ENCODE measurements at regions not wholly inside any gene's neighbourhood (a gene's known extent, or its start where the extent isn't known, plus 50 kb on each side); places are given as distances from the start of the nearest gene placed in this dataset.

- Histone ChIP-seq H3K27ac (no peak overlapping the region), H3K9me3 (no peaks in the 10 kb centered on the region), H3K4me1 (no peaks in the 10 kb centered on the region), H3K4me3 (no peak overlapping the region), H3K36me3 (no peaks in the 10 kb centered on the region), H3K27me3 (no peaks in the 10 kb centered on the region)
- no peak for DNase-seq
- no peak for ATAC-seq
- intact Hi-C loops (cut with DNase I; ENCODE audit: low total_unique reads) (no loop called here), in situ Hi-C loops (cut with MboI; ENCODE audit: low sequenced_read_pairs in 4 of 4) (no loop called here)
- no peak for TF ChIP-seq CTCF (IDR thresholded peaks at IDR 0.05 in 4 of 5, conservative IDR thresholded peaks at IDR 0.05 in 1 of 5)
- TF ChIP-seq POLR2A (IDR thresholded peaks at IDR 0.05), result no peak
Observed at GRCh38 chr1:104726917-104727316, 977.2 kb downstream of the AMY1C start.

GRCh38 chr1:104733866-104734265 lies 984.2 kb downstream of the AMY1C start:
- no peak for ATAC-seq
- no peak for TF ChIP-seq POLR2A (IDR thresholded peaks at IDR 0.05)
- TF ChIP-seq CTCF (IDR thresholded peaks at IDR 0.05 in 4 of 5, conservative IDR thresholded peaks at IDR 0.05 in 1 of 5), result no peak
- H3K36me3 ChIP-seq, result no peaks in the 10 kb centered on the region
- H3K27me3 ChIP-seq, result no peaks in the 10 kb centered on the region
- H3K27ac ChIP-seq, result no peak overlapping the region
- in situ Hi-C loops (cut with MboI; ENCODE audit: low sequenced_read_pairs in 4 of 4) (no loop called here), intact Hi-C loops (cut with DNase I; ENCODE audit: low total_unique reads) (no loop called here)
- H3K4me3 ChIP-seq, result no peak overlapping the region
- no peaks in the 10 kb centered on the region for H3K4me1 ChIP-seq
- DNase-seq, result no peak
- no peaks in the 10 kb centered on the region for H3K9me3 ChIP-seq

- Histone ChIP-seq H3K36me3 (no peaks in the 10 kb centered on the region), H3K4me1 (no peaks in the 10 kb centered on the region), H3K27ac (no peak overlapping the region), H3K27me3 (no peaks in the 10 kb centered on the region), H3K4me3 (no peak overlapping the region), H3K9me3 (no peaks in the 10 kb centered on the region)
- TF ChIP-seq CTCF (IDR thresholded peaks at IDR 0.05 in 4 of 5, conservative IDR thresholded peaks at IDR 0.05 in 1 of 5) (no peak), POLR2A (IDR thresholded peaks at IDR 0.05) (no peak)
- no peak for ATAC-seq
- intact Hi-C loops (cut with DNase I; ENCODE audit: low total_unique reads), result no loop called here
- DNase-seq, result no peak
- in situ Hi-C loops (cut with MboI; ENCODE audit: low sequenced_read_pairs in 4 of 4), result no loop called here
Observed at GRCh38 chr1:104745875-104746274, 996.2 kb downstream of the AMY1C start.

- DNase-seq (no peak), ATAC-seq (no peak)
- in situ Hi-C loops (cut with MboI; ENCODE audit: low sequenced_read_pairs in 4 of 4) (no loop called here), intact Hi-C loops (cut with DNase I; ENCODE audit: low total_unique reads) (no loop called here)
- Histone ChIP-seq H3K27me3 (no peaks in the 10 kb centered on the region), H3K4me3 (no peak overlapping the region), H3K9me3 (no peaks in the 10 kb centered on the region), H3K36me3 (no peaks in the 10 kb centered on the region), H3K27ac (no peak overlapping the region), H3K4me1 (no peaks in the 10 kb centered on the region)
- TF ChIP-seq CTCF (IDR thresholded peaks at IDR 0.05 in 4 of 5, conservative IDR thresholded peaks at IDR 0.05 in 1 of 5) (no peak), POLR2A (IDR thresholded peaks at IDR 0.05) (no peak)
Observed at GRCh38 chr1:104746994-104747393, 997.3 kb downstream of the AMY1C start.

- Histone ChIP-seq H3K36me3 (no peaks in the 10 kb centered on the region), H3K27ac (no peak overlapping the region), H3K9me3 (no peaks in the 10 kb centered on the region), H3K27me3 (no peaks in the 10 kb centered on the region), H3K4me1 (no peaks in the 10 kb centered on the region), H3K4me3 (no peak overlapping the region)
- ATAC-seq (no peak), DNase-seq (no peak)
- in situ Hi-C loops (cut with MboI; ENCODE audit: low sequenced_read_pairs in 4 of 4), result no loop called here
- intact Hi-C loops (cut with DNase I; ENCODE audit: low total_unique reads), result no loop called here
- TF ChIP-seq CTCF (IDR thresholded peaks at IDR 0.05 in 4 of 5, conservative IDR thresholded peaks at IDR 0.05 in 1 of 5), result no peak
- no peak for TF ChIP-seq POLR2A (IDR thresholded peaks at IDR 0.05)
Observed at GRCh38 chr1:104760017-104760416, 1010.3 kb downstream of the AMY1C start.
